A549 (cell line): ENCODE measurements at regions not wholly inside any gene's neighbourhood (a gene's known extent, or its start where the extent isn't known, plus 50 kb on each side); places are given as distances from the start of the nearest gene placed in this dataset.

Experiments used
- ATAC-seq, 2 experiments: fragments of 200-7000 bp in 1 of 2; fragments of >200 bp in 1 of 2; cut with Nextera tagmentation in 1 of 2; cut with Tn5 transposase in 1 of 2; 3 replicates each; pipeline versions ENCODE4 v1.8.0 to v1.9.1; 2018 to 2020; ENCODE audit warnings: mild to moderate bottlenecking in 1 of 2, moderate library complexity in 1 of 2
- CTCF ChIA-PET: fragments of 300-600 bp; sonication (Branson Sonifier 250); formaldehyde crosslinking; extraction: SDS; loops from one replicate; lab custom pipeline; 2021; ENCODE audit warnings: antibody characterized with exemption, inconsistent platforms; lab: Yijun Ruan, JAX
- POLR2A ChIA-PET: fragments of 350-600 bp; formaldehyde crosslinking; extraction: SDS; loops from one replicate; lab custom pipeline; 2021; ENCODE audit warnings: antibody characterized with exemption, inconsistent platforms; lab: Yijun Ruan, JAX
- DNase-seq, 2 experiments: peaks; one replicate each; pipeline versions ENCODE4 v3.0.0 to v3.0.0-alpha.2; 2011 to 2016; ENCODE audit warnings: low read depth in 1 of 2, low spot score in 1 of 2
- FAIRE-seq: peaks from 2 replicates; lab custom pipeline; 2011; peaks lifted over from hg19 to GRCh38; lab: Jason Lieb, UNC
- H3K27ac ChIP-seq, 2 experiments: fragments of >200 bp; sonication (Bioruptor Twin); formaldehyde crosslinking; 3 replicates each; pipeline ENCODE4 v1.5.1; 2016 to 2017
- H3K4me1 ChIP-seq: fragments of >200 bp; sonication (Bioruptor Twin); formaldehyde crosslinking; 3 replicates; pipeline ENCODE4 v1.6.1; 2016
- H3K4me2 ChIP-seq: fragments of >200 bp; sonication (Bioruptor Twin); formaldehyde crosslinking; 3 replicates; pipeline ENCODE4 v1.6.1; 2016
- H3K4me3 ChIP-seq: fragments of >200 bp; sonication (Bioruptor Twin); formaldehyde crosslinking; 3 replicates; pipeline ENCODE4 v1.5.1; 2016
- H3K9me3 ChIP-seq: fragments of >200 bp; sonication (Bioruptor Twin); formaldehyde crosslinking; 3 replicates; pipeline ENCODE4 v1.6.1; 2016
- CBX2 ChIP-seq: fragments of 200-600 bp; sonication (generic); IDR thresholded peaks from 2 replicates; pipeline ENCODE4 v1.6.1; 2016; ENCODE audit warnings: low read depth, mild to moderate bottlenecking, borderline replicate concordance
- CBX8 ChIP-seq: fragments of 200-600 bp; sonication (generic); IDR thresholded peaks from 2 replicates; pipeline ENCODE4 v1.6.1; 2016
- CEBPB ChIP-seq, 2 experiments: fragments of >200 bp in 1 of 2; sonication (Bioruptor Twin) in 1 of 2; formaldehyde crosslinking in 1 of 2; IDR thresholded peaks; 2 replicates each; pipeline ENCODE4 v1.6.1; 2012 to 2016
- EP300 ChIP-seq, 2 experiments: fragments of >200 bp; sonication (Bioruptor Twin); formaldehyde crosslinking; IDR thresholded peaks; 2 replicates in 1 of 2; 3 replicates in 1 of 2; pipeline ENCODE4 v1.6.1; 2016 to 2017
- FOSL2 ChIP-seq, 2 experiments: fragments of 450-650 bp in 1 of 2; fragments of >200 bp in 1 of 2; sonication (Bioruptor Twin) in 1 of 2; formaldehyde crosslinking; IDR thresholded peaks; 2 replicates each; pipeline versions ENCODE4 v1.5.0 to v1.6.1; 2016 to 2020; ENCODE audit warnings: mild to moderate bottlenecking in 1 of 2, moderate library complexity in 1 of 2
- FOXS1 ChIP-seq: fragments of 250-450 bp; sonication (Bioruptor Pico); IDR thresholded peaks from 2 replicates; pipeline ENCODE4 v1.5.0; 2020; ENCODE audit warnings: mild to moderate bottlenecking, moderate library complexity
- GATA3 ChIP-seq: IDR thresholded peaks from 2 replicates; pipeline ENCODE4 v1.6.1; 2012; ENCODE audit warnings: borderline replicate concordance
- HEYL ChIP-seq: fragments of 250-450 bp; sonication (Bioruptor Pico); IDR thresholded peaks from 2 replicates; pipeline ENCODE4 v1.8.0; 2021; ENCODE audit warnings: mild to moderate bottlenecking, moderate library complexity
- HOXA7 ChIP-seq: fragments of 250-450 bp; sonication (Bioruptor Pico); IDR thresholded peaks from 2 replicates; pipeline ENCODE4 v1.5.0; 2020; ENCODE audit warnings: mild to moderate bottlenecking, moderate library complexity
- HOXB5 ChIP-seq: fragments of 250-450 bp; sonication (Bioruptor Pico); IDR thresholded peaks from 2 replicates; pipeline ENCODE4 v1.5.0; 2020; ENCODE audit warnings: mild to moderate bottlenecking, moderate library complexity
- KDM5A ChIP-seq: fragments of 200-600 bp; sonication (generic); IDR thresholded peaks from 2 replicates; pipeline ENCODE4 v1.6.1; 2016; ENCODE audit warnings: antibody characterized with exemption, mild to moderate bottlenecking
- MAZ ChIP-seq: fragments of 150-350 bp; IDR thresholded peaks from 2 replicates; pipeline ENCODE4 v1.6.1; 2014; ENCODE audit warnings: antibody characterized with exemption, low read depth, low read length, borderline replicate concordance
- NFE2L2 ChIP-seq: fragments of 150-350 bp; conservative IDR thresholded peaks from 2 replicates; pipeline ENCODE4 v1.6.1; 2014; ENCODE audit warnings: low read length
- NR3C1 ChIP-seq: fragments of >200 bp; sonication (Bioruptor Twin); formaldehyde crosslinking; IDR thresholded peaks from 3 replicates; pipeline ENCODE4 v1.6.1; 2017
- POLR2A ChIP-seq: IDR thresholded peaks from 2 replicates; pipeline ENCODE4 v1.6.1; 2012; ENCODE audit warnings: mild to moderate bottlenecking, low read length
- POLR2AphosphoS2 ChIP-seq: conservative IDR thresholded peaks from 2 replicates; pipeline ENCODE4 v1.6.1; 2012; ENCODE audit warnings: low read length, improper control_type of control experiment, inconsistent platforms
- RCOR1 ChIP-seq: fragments of 150-350 bp; IDR thresholded peaks from 2 replicates; pipeline ENCODE4 v1.6.1; 2014; ENCODE audit warnings: antibody characterized with exemption, low read length, low read depth
- RFX5 ChIP-seq: fragments of 450-650 bp; IDR thresholded peaks from 2 replicates; pipeline ENCODE4 v1.7.1; 2014; ENCODE audit warnings: antibody characterized with exemption, mild to moderate bottlenecking, moderate library complexity
- SMC3 ChIP-seq: fragments of >200 bp; sonication (Bioruptor Twin); formaldehyde crosslinking; IDR thresholded peaks from 3 replicates; pipeline ENCODE4 v1.6.1; 2018; ENCODE audit warnings: inconsistent platforms
- TFCP2L1 ChIP-seq: fragments of 250-450 bp; sonication (Bioruptor Pico); IDR thresholded peaks from 2 replicates; pipeline ENCODE4 v1.5.0; 2021; ENCODE audit warnings: mild to moderate bottlenecking
- ZC3H11A ChIP-seq: fragments of 450-650 bp; IDR thresholded peaks from 2 replicates; pipeline ENCODE4 v1.6.1; 2014; ENCODE audit warnings: antibody characterized with exemption, mild to moderate bottlenecking
- WGBS: methylation state at CpG from one replicate; pipeline ENCODE4 v1.1.6; 2017; ENCODE audit errors: missing lambda C conversion rate; 5-methylcytosine and 5-hydroxymethylcytosine counted together
- TF ChIP-seq, protein P1 (sequence below): fragments of 150-350 bp; IDR thresholded peaks from 2 replicates; pipeline ENCODE4 v1.6.1; 2014; ENCODE audit warnings: low read depth, mild to moderate bottlenecking, low read length
- TF ChIP-seq, protein P2 (sequence below): fragments of 450-650 bp; IDR thresholded peaks from 2 replicates; pipeline ENCODE4 v1.6.1; 2014; ENCODE audit warnings: antibody characterized with exemption

DNA sequence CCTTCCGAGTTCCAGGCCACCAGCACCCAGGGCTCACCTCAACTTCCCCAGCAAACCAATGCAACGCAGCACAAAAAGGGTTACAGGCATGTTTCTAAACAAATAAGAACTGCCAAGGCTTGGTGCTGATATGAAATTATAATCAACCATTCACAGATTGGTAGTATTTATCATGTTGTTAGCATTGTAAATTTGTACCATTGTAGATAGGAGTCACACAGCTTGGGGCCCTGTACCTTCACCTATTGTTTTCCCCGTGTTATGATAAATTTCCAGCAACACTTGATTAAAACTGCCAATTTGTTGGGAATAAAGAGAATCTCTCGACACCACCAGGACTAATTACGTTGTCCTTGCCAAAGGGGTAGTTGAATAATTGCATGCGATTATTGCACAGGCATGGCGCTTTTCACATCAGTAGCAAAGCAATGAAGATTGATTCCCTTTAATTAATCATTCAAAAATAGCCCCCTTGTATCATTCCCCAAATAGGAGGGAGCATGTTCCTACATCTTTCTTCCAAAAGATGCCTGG, 454.1 kb downstream of the ZNF608 start:
- no peak for ATAC-seq
- TF ChIP-seq POLR2AphosphoS2 = no peak
- 61% methylated on average over 7 of the region's 7 CpGs for WGBS
- Histone ChIP-seq H3K4me1 (no peaks in the 10 kb centered on the region), H3K27ac (no peak overlapping the region), H3K4me2 (no peak overlapping the region), H3K9me3 (no peaks in the 10 kb centered on the region), H3K4me3 (no peak overlapping the region)
- CTCF ChIA-PET = no interaction called here
- POLR2A ChIA-PET = no interaction called here
- DNase-seq = no peak
- FAIRE-seq = no peak

DNA sequence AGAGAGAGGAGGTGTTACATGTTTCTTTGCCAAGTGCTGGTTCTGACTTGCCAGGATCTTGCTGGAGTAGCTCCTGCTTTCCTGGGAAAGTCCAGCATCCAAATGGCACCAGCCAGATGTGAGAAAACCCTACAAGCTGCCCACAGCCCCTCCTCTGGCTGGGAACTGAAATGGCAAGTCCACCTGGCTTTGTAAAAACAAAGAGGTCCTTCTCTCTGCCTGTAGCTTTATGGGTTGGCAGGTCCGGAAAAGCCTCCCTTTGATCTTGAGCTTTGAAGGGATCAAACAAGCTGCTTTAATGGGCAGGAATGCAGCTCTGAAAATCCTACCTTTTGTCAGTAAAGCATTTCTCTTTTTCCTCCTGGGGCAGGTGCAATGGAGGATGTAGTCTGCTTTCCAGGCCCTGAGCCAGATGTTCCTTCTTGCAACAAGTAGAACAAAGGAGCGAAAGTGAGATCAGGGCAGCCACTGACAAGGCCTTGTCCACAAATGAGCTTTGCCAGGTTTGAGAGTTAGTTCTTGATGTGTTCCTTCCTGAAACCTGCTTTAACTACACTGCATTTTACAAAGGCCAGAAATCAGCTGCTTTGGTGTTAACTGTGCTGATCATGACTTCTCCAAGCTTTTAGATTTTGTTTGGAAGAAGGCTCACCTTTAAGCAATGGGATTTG, 456.7 kb downstream of the ZNF608 start:
- DNase-seq (no peak), FAIRE-seq (no peak), ATAC-seq (no peak)
- POLR2A ChIA-PET = no interaction called here
- H3K4me2 ChIP-seq = no peak overlapping the region
- no peaks in the 10 kb centered on the region for H3K4me1 ChIP-seq
- no peak overlapping the region for H3K4me3 ChIP-seq
- 87% methylated on average over 2 of the region's 2 CpGs for WGBS
- no peaks in the 10 kb centered on the region for H3K9me3 ChIP-seq
- no peak overlapping the region for H3K27ac ChIP-seq
- TF ChIP-seq HOXA7 (CRISPR knock-in tag) (no peak), CEBPB (IDR thresholded peaks at IDR 0.05) (no peak), FOXS1 (CRISPR knock-in tag) (no peak), HOXB5 (CRISPR knock-in tag) (no peak), CBX8 (no peak), POLR2A (no peak), SMC3 (no peak)
- TF ChIP-seq, all 56 proteins: peak for 0
- CTCF ChIA-PET = interaction anchor here (0.8 kb wide), 1 partner anchor 39 kb away, joined by 3 read pairs; no protein-coding TSS in a partner anchor

DNA sequence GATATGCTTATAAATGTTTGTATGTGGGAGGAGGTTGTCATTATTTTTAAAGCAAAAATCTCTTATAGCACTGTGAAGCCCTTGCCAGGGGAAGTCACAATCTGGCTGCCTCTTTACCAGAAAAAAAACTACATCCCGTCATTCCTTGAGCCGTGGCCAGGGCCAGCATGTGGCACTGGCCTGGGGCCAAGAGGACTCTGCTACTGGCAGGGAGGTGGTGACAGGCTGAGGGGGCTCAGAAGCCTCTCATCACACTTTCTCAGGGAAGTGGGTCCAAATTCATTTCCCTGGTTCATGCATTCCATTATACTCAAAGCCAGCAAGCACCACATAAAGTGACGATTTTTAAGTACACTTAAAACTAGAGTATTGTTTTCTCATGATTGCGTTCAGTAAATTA, 457.3 kb downstream of the ZNF608 start:
- Histone ChIP-seq H3K4me1 (no peaks in the 10 kb centered on the region), H3K4me2 (no peak overlapping the region), H3K9me3 (no peaks in the 10 kb centered on the region), H3K4me3 (no peak overlapping the region), H3K27ac (no peak overlapping the region)
- CTCF ChIA-PET = interaction anchor here (0.8 kb wide), 1 partner anchor 38 kb away, joined by 3 read pairs; no protein-coding TSS in a partner anchor
- TF ChIP-seq, protein P1, sequence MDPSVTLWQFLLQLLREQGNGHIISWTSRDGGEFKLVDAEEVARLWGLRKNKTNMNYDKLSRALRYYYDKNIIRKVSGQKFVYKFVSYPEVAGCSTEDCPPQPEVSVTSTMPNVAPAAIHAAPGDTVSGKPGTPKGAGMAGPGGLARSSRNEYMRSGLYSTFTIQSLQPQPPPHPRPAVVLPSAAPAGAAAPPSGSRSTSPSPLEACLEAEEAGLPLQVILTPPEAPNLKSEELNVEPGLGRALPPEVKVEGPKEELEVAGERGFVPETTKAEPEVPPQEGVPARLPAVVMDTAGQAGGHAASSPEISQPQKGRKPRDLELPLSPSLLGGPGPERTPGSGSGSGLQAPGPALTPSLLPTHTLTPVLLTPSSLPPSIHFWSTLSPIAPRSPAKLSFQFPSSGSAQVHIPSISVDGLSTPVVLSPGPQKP = no peak
- no peak for TF ChIP-seq HOXB5 (CRISPR knock-in tag)
- FAIRE-seq (no peak), ATAC-seq (no peak), DNase-seq (no peak)
- 91% methylated on average over 4 of the region's 4 CpGs for WGBS
- POLR2A ChIA-PET = no interaction called here

DNA sequence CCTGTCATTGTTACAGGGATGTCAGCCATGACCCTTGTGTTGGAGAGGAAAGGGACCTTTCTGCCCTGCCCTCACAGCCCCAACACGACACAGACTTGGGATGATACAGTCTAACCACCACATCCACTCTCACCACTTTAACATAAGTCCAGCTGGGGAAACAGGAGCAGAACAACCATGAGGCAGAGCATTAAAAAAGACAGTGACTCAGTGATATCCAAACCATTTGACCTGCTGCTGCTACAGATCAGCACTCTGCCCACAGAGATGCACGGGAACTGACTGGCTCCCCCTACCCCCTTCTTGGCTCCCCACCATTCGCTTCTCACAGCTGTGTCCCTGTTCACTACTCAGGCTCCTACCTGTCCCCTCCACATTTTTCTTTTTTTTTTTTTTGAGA, 458.6 kb downstream of the ZNF608 start:
- POLR2A ChIA-PET = no interaction called here
- Histone ChIP-seq H3K4me3 (no peak overlapping the region), H3K27ac (no peak overlapping the region), H3K4me1 (no peaks in the 10 kb centered on the region), H3K4me2 (no peak overlapping the region), H3K9me3 (no peaks in the 10 kb centered on the region)
- no peak for FAIRE-seq
- CTCF ChIA-PET = no interaction called here
- no peak for ATAC-seq
- DNase-seq = no peak
- WGBS = 59% methylated on average over 3 of the region's 3 CpGs
- TF ChIP-seq KDM5A (no peak), NR3C1 (no peak), CBX2 (no peak), NFE2L2 (no peak), RFX5 (no peak), FOSL2 (IDR thresholded peaks at IDR 0.05) (no peak), FOSL2 (CRISPR knock-in tag; IDR thresholded peaks at IDR 0.05) (no peak), ZC3H11A (no peak), RCOR1 (no peak), GATA3 (no peak), EP300 (IDR thresholded peaks at IDR 0.05) (no peak), TFCP2L1 (CRISPR knock-in tag) (no peak), HEYL (CRISPR knock-in tag) (no peak), MAZ (no peak)
- TF ChIP-seq, protein P2, sequence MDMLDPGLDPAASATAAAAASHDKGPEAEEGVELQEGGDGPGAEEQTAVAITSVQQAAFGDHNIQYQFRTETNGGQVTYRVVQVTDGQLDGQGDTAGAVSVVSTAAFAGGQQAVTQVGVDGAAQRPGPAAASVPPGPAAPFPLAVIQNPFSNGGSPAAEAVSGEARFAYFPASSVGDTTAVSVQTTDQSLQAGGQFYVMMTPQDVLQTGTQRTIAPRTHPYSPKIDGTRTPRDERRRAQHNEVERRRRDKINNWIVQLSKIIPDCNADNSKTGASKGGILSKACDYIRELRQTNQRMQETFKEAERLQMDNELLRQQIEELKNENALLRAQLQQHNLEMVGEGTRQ = no peak
- TF ChIP-seq, all 56 proteins: peak for 0
